Type B pancreatic cell (in vitro differentiated cells): ENCODE measurements at regions not wholly inside any gene's neighbourhood (a gene's known extent, or its start where the extent isn't known, plus 50 kb on each side); places are given as distances from the start of the nearest gene placed in this dataset.

ENCODE experiments used
- DNase-seq: peaks from one replicate; pipeline ENCODE4 v3.0.0; 2021; ENCODE audit warnings: mixed read lengths; ENCODE audit not compliant: unreplicated experiment; ENCODE audit errors: extremely low spot score
- H3K27ac Mint-ChIP-seq: 2 replicates; pipeline ENCODE4 v1.8.0; 2021; ENCODE audit warnings: mild to moderate bottlenecking, mixed read lengths
- H3K27me3 Mint-ChIP-seq: 2 replicates; pipeline ENCODE4 v1.8.0; 2021; ENCODE audit warnings: mixed read lengths
- H3K36me3 Mint-ChIP-seq: 2 replicates; pipeline ENCODE4 v1.8.0; 2021; ENCODE audit warnings: mixed read lengths
- H3K4me1 Mint-ChIP-seq: one replicate; pipeline ENCODE4 v1.8.0; 2021; ENCODE audit warnings: mixed read lengths; ENCODE audit not compliant: unreplicated experiment
- H3K4me3 Mint-ChIP-seq: 2 replicates; pipeline ENCODE4 v1.8.0; 2021; ENCODE audit warnings: mild to moderate bottlenecking, mixed read lengths
- H3K9me3 Mint-ChIP-seq: 2 replicates; pipeline ENCODE4 v1.8.0; 2021; ENCODE audit warnings: mixed read lengths
- CTCF ChIP-seq: fragments of 200-600 bp; sonication (generic); conservative IDR thresholded peaks from 2 replicates; pipeline ENCODE4 v1.5.0; 2021; ENCODE audit warnings: antibody characterized with exemption, mild to moderate bottlenecking

- no peak for TF ChIP-seq CTCF
These were observed 206.0 kb upstream of the JUN start for GRCh38 chr1:58989845-58990244.

GRCh38 chr1:58991305-58991704, 207.5 kb upstream of the JUN start:
- H3K36me3 Mint-ChIP-seq = no peaks in the 10 kb centered on the region
- no peak overlapping the region for H3K27ac Mint-ChIP-seq
- peaks cover 5% of the 10 kb centered on the region for H3K9me3 Mint-ChIP-seq
- peaks cover 19% of the 10 kb centered on the region for H3K4me1 Mint-ChIP-seq
- no peak for TF ChIP-seq CTCF
- DNase-seq = no peak
- H3K4me3 Mint-ChIP-seq = no peak overlapping the region
- H3K27me3 Mint-ChIP-seq = no peaks in the 10 kb centered on the region

More at GRCh38 chr1:58989845-58990244, 206.0 kb upstream of the JUN start:
- H3K4me1 Mint-ChIP-seq = peaks cover 10% of the 10 kb centered on the region
- H3K36me3 Mint-ChIP-seq = no peaks in the 10 kb centered on the region
- DNase-seq = no peak
- H3K9me3 Mint-ChIP-seq = peaks cover 8% of the 10 kb centered on the region
- H3K4me3 Mint-ChIP-seq = no peak overlapping the region
- no peak overlapping the region for H3K27ac Mint-ChIP-seq
- H3K27me3 Mint-ChIP-seq = no peaks in the 10 kb centered on the region

- no peak for TF ChIP-seq CTCF
- Mint-ChIP-seq H3K9me3 (peaks cover 5% of the 10 kb centered on the region), H3K27me3 (no peaks in the 10 kb centered on the region), H3K4me1 (peaks cover 23% of the 10 kb centered on the region), H3K4me3 (no peak overlapping the region), H3K36me3 (no peaks in the 10 kb centered on the region), H3K27ac (no peak overlapping the region)
- DNase-seq = no peak
These were observed 208.8 kb upstream of the JUN start for GRCh38 chr1:58992643-58993042.

GRCh38 chr1:58993403-58993802, 209.6 kb upstream of the JUN start:
- peaks cover 5% of the 10 kb centered on the region for H3K9me3 Mint-ChIP-seq
- no peak for DNase-seq
- no peaks in the 10 kb centered on the region for H3K27me3 Mint-ChIP-seq
- TF ChIP-seq CTCF = no peak
- peaks cover 26% of the 10 kb centered on the region for H3K4me1 Mint-ChIP-seq
- no peak overlapping the region for H3K4me3 Mint-ChIP-seq
- H3K36me3 Mint-ChIP-seq = no peaks in the 10 kb centered on the region
- H3K27ac Mint-ChIP-seq = no peak overlapping the region

- no peak for TF ChIP-seq CTCF
These were observed 210.8 kb upstream of the JUN start for GRCh38 chr1:58994664-58995063.

GRCh38 chr1:58996341-58997059, 212.7 kb upstream of the JUN start:
- Mint-ChIP-seq H3K36me3 (no peaks in the 10 kb centered on the region), H3K9me3 (no peaks in the 10 kb centered on the region), H3K27ac (no peak overlapping the region), H3K4me1 (peaks cover 26% of the 10 kb centered on the region), H3K4me3 (no peak overlapping the region), H3K27me3 (no peaks in the 10 kb centered on the region)
- no peak for TF ChIP-seq CTCF
- no peak for DNase-seq

More at GRCh38 chr1:58994664-58995063, 210.8 kb upstream of the JUN start:
- Mint-ChIP-seq H3K4me3 (no peak overlapping the region), H3K9me3 (peaks cover 5% of the 10 kb centered on the region), H3K27me3 (no peaks in the 10 kb centered on the region), H3K36me3 (no peaks in the 10 kb centered on the region), H3K4me1 (peaks cover 26% of the 10 kb centered on the region), H3K27ac (no peak overlapping the region)
- no peak for DNase-seq
